RWPE1 (cell line): ENCODE measurements at regions not wholly inside any gene's neighbourhood (a gene's known extent, or its start where the extent isn't known, plus 50 kb on each side); places are given as distances from the start of the nearest gene placed in this dataset.

ENCODE experiments used
- CTCF ChIA-PET: fragments of 350-600 bp; sonication (Branson Sonifier 250); formaldehyde crosslinking; extraction: SDS; loops from one replicate; lab custom pipeline; 2021; lab: Yijun Ruan, JAX
- POLR2A ChIA-PET: fragments of 400-600 bp; formaldehyde crosslinking; extraction: SDS; loops from one replicate; lab custom pipeline; 2020; ENCODE audit warnings: antibody characterized with exemption; ENCODE audit not compliant: low non-redundant PET; lab: Yijun Ruan, JAX
- DNase-seq: peaks from one replicate; pipeline ENCODE4 v3.0.0; 2012; ENCODE audit warnings: low spot score
- H3K27ac ChIP-seq: fragments of 450-650 bp; 2 replicates; pipeline ENCODE4 v1.5.1; 2017
- TF ChIP-seq, protein P1 (sequence below): fragments of 450-650 bp; conservative IDR thresholded peaks from 2 replicates; pipeline ENCODE4 v1.5.1; 2017; ENCODE audit warnings: low read depth, mild to moderate bottlenecking

- no peak overlapping the region for H3K27ac ChIP-seq
- DNase-seq: no peak
- TF ChIP-seq, protein P1, sequence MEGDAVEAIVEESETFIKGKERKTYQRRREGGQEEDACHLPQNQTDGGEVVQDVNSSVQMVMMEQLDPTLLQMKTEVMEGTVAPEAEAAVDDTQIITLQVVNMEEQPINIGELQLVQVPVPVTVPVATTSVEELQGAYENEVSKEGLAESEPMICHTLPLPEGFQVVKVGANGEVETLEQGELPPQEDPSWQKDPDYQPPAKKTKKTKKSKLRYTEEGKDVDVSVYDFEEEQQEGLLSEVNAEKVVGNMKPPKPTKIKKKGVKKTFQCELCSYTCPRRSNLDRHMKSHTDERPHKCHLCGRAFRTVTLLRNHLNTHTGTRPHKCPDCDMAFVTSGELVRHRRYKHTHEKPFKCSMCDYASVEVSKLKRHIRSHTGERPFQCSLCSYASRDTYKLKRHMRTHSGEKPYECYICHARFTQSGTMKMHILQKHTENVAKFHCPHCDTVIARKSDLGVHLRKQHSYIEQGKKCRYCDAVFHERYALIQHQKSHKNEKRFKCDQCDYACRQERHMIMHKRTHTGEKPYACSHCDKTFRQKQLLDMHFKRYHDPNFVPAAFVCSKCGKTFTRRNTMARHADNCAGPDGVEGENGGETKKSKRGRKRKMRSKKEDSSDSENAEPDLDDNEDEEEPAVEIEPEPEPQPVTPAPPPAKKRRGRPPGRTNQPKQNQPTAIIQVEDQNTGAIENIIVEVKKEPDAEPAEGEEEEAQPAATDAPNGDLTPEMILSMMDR: no peak
- ChIA-PET POLR2A (no interaction called here), CTCF (interaction anchor here (0.5 kb wide), 1 partner anchor 137 kb away, joined by 3 read pairs; no protein-coding TSS in a partner anchor)
Observed at GRCh38 chr5:116637149-116637740, 62.6 kb upstream of the SEMA6A start.

DNA sequence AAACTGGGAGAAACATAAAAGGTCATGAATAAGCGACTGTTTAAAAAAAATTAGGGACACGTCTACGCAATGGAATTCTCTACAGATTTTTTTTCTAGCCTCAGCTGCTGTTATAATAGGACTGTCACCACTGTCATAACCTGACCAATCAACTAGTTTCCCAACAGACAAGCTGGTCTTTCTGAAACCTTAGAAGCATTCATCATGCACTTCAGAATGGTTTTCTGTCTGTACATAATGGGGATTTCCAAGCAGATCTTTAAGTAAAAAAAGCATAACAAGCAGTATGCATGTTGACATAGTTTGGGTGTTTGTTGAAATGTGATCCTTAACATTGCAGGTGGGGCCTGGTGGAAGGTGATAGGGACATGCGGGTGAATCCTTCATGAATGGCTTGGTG lies 58.3 kb upstream of the SEMA6A start:
- no peak for DNase-seq
- CTCF ChIA-PET: no interaction called here

GRCh38 chr5:116631147-116631546 lies 56.5 kb upstream of the SEMA6A start:
- ChIA-PET POLR2A (no interaction called here), CTCF (no interaction called here)
- TF ChIP-seq, protein P1: no peak

More for the DNA sequence above, 58.3 kb upstream of the SEMA6A start:
- TF ChIP-seq, protein P1: no peak
- no peak overlapping the region for H3K27ac ChIP-seq
- POLR2A ChIA-PET: no interaction called here

DNA sequence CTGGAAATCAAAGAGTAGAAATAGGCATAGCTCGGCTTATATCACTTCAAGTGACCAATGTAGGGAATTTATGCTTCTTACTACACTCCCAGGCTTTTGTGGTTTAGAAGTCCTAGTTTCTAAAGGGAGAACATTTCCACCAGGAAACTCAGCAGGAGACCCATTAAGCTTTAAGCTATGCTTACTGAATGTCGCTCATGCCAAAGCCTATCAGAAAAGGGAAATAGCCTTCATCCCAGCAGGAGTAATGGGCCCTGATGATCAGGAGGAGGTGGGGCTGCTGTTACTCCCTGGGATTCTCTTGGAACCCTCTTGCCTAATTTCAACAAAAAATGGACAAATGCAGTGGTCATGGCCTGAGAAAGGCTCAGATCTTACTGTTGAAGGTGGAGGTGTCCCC lies 54.5 kb upstream of the SEMA6A start:
- ChIA-PET CTCF (no interaction called here), POLR2A (no interaction called here)
- DNase-seq: no peak
- TF ChIP-seq, protein P1: no peak
- H3K27ac ChIP-seq: no peak overlapping the region

More at GRCh38 chr5:116631147-116631546, 56.5 kb upstream of the SEMA6A start:
- DNase-seq: no peak
- H3K27ac ChIP-seq: no peak overlapping the region

- CTCF ChIA-PET: no interaction called here
- H3K27ac ChIP-seq: no peak overlapping the region
- DNase-seq: no peak
- TF ChIP-seq, protein P1: no peak
- POLR2A ChIA-PET: no interaction called here
Observed at GRCh38 chr5:116626945-116627679, 52.5 kb upstream of the SEMA6A start.

GRCh38 chr5:116626272-116626723 lies 51.7 kb upstream of the SEMA6A start:
- ChIA-PET CTCF (no interaction called here), POLR2A (no interaction called here)
- no peak overlapping the region for H3K27ac ChIP-seq
- DNase-seq: no peak
- TF ChIP-seq, protein P1: no peak
